GM18520 (cell line): ENCODE measurements at regions not wholly inside any gene's neighbourhood (a gene's known extent, or its start where the extent isn't known, plus 50 kb on each side); places are given as distances from the start of the nearest gene placed in this dataset.

Experiments
- ATAC-seq: cut with Tn5 transposase; IDR thresholded peaks from one replicate; pipeline ENCODE4 v1.9.1; 2021; ENCODE audit not compliant: unreplicated experiment

GRCh38 chr2:2683606-2684224, 352.6 kb upstream of the MYT1L start:
- no peak for ATAC-seq

- ATAC-seq: no peak
Measured at GRCh38 chr2:2682700-2683342, 351.7 kb upstream of the MYT1L start.

- no peak for ATAC-seq
Measured at GRCh38 chr2:2681711-2682251, 350.7 kb upstream of the MYT1L start.

- no peak for ATAC-seq
Measured at GRCh38 chr2:2681085-2681484, 350.0 kb upstream of the MYT1L start.

GRCh38 chr2:2674831-2675230, 343.8 kb upstream of the MYT1L start:
- ATAC-seq: no peak

- ATAC-seq: no peak
Measured at GRCh38 chr2:2673406-2673805, 342.3 kb upstream of the MYT1L start.

- ATAC-seq: no peak
Measured at GRCh38 chr2:2672249-2672648, 341.2 kb upstream of the MYT1L start.

- ATAC-seq: no peak
Measured at GRCh38 chr2:2671826-2672225, 340.8 kb upstream of the MYT1L start.

GRCh38 chr2:2669316-2669715, 338.2 kb upstream of the MYT1L start:
- no peak for ATAC-seq

GRCh38 chr2:2668681-2669265, 337.7 kb upstream of the MYT1L start:
- ATAC-seq: no peak

- ATAC-seq: no peak
Measured at GRCh38 chr2:2667690-2668089, 336.6 kb upstream of the MYT1L start.

GRCh38 chr2:2665834-2666133, 334.7 kb upstream of the MYT1L start:
- no peak for ATAC-seq

GRCh38 chr2:2664989-2665833, 334.1 kb upstream of the MYT1L start:
- no peak for ATAC-seq

GRCh38 chr2:2663401-2664036, 332.4 kb upstream of the MYT1L start:
- no peak for ATAC-seq

GRCh38 chr2:2662847-2663356, 331.8 kb upstream of the MYT1L start:
- no peak for ATAC-seq

GRCh38 chr2:2662037-2662846, 331.2 kb upstream of the MYT1L start:
- no peak for ATAC-seq

- ATAC-seq: no peak
Measured at GRCh38 chr2:2660789-2661355, 329.8 kb upstream of the MYT1L start.

- ATAC-seq: no peak
Measured at GRCh38 chr2:2657121-2657962, 326.3 kb upstream of the MYT1L start.
